Smooth muscle cell (in vitro differentiated cells): ENCODE measurements at regions not wholly inside any gene's neighbourhood (a gene's known extent, or its start where the extent isn't known, plus 50 kb on each side); places are given as distances from the start of the nearest gene placed in this dataset.

Experiments
- DNase-seq: peaks from one replicate; lab custom pipeline; 2025; ENCODE audit not compliant: unreplicated experiment; lab: John Stamatoyannopoulos, UW
- H2AFZ ChIP-seq: fragments of 200-600 bp; sonication (generic); 2 replicates; pipeline ENCODE4 v1.6.0; 2016; ENCODE audit warnings: antibody characterized with exemption, low read depth, mild to moderate bottlenecking
- H3F3A ChIP-seq: fragments of 200-600 bp; sonication (generic); 2 replicates; pipeline ENCODE4 v1.6.0; 2017; ENCODE audit warnings: antibody characterized with exemption, low read depth
- H3K27ac ChIP-seq: fragments of 200-600 bp; sonication (generic); 2 replicates; pipeline ENCODE4 v1.5.1; 2016; ENCODE audit warnings: low read depth, mild to moderate bottlenecking
- H3K27me3 ChIP-seq: fragments of 200-600 bp; sonication (generic); 2 replicates; pipeline ENCODE4 v1.6.1; 2016; ENCODE audit warnings: low read depth, mild to moderate bottlenecking
- H3K36me3 ChIP-seq: fragments of 200-600 bp; sonication (generic); 2 replicates; pipeline ENCODE4 v1.5.1; 2016; ENCODE audit warnings: low read depth
- H3K4me1 ChIP-seq: fragments of 200-600 bp; sonication (generic); 2 replicates; pipeline ENCODE4 v1.5.1; 2016; ENCODE audit warnings: low read depth
- H3K4me2 ChIP-seq: fragments of 200-600 bp; sonication (generic); 2 replicates; pipeline ENCODE4 v1.6.0; 2016; ENCODE audit warnings: mild to moderate bottlenecking
- H3K4me3 ChIP-seq: fragments of 200-600 bp; sonication (generic); 2 replicates; pipeline ENCODE4 v1.5.1; 2016; ENCODE audit warnings: mild to moderate bottlenecking
- H3K79me2 ChIP-seq: fragments of 200-600 bp; sonication (generic); 2 replicates; pipeline ENCODE4 v1.6.0; 2016; ENCODE audit warnings: low read depth, mild to moderate bottlenecking
- H3K9ac ChIP-seq: fragments of 200-600 bp; sonication (generic); 2 replicates; pipeline ENCODE4 v1.6.0; 2016; ENCODE audit warnings: low read depth
- H3K9me3 ChIP-seq: fragments of 200-600 bp; sonication (generic); replicated peaks from 2 replicates; pipeline ENCODE4 v1.5.1; 2016; ENCODE audit warnings: low read depth
- H4K20me1 ChIP-seq: fragments of 200-600 bp; sonication (generic); 2 replicates; pipeline ENCODE4 v1.6.0; 2016; ENCODE audit warnings: low read depth
- CTCF ChIP-seq: fragments of 200-600 bp; sonication (generic); IDR thresholded peaks from 2 replicates; pipeline ENCODE4 v1.5.1; 2017; ENCODE audit warnings: borderline replicate concordance, mild to moderate bottlenecking, antibody characterized with exemption; ENCODE audit not compliant: insufficient read depth, poor library complexity, severe bottlenecking
- WGBS: methylation state at CpG from one replicate; pipeline ENCODE4 v1.1.7; 2016; ENCODE audit warnings: low lambda C conversion rate; 5-methylcytosine and 5-hydroxymethylcytosine counted together

DNA sequence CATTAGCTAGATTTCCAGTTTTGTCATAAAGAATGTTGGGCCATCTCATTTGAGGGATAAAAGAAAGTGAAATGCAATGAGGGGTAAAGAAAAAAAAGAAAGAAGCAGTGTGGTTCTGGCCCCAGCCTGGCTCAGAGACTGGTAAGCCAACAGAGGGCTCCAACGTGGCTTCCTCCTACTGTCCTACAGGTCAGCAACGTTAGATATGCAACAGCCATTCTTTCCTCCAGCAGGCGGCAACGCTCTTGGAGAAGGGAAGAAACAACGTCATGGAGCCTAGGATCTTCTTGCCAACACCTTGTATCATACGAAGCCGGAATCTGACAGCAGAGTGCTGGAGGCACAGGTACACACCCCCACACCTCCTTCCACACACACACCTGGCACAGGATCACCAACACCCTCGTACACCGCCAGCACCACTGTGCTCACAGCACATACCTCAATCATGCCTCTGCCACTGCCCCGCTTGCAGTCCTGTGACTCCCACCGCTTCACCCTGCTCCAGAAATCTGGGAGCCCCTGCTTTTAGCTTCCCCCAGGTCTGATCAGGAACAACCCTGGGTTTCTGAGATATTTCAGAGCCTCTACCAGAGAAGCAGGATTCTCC lies 102.8 kb downstream of the RPAP3 start:
- TF ChIP-seq CTCF, result no peak
- no peak for DNase-seq
- Histone ChIP-seq H3K4me3 (no peak overlapping the region), H3K36me3 (no peaks in the 10 kb centered on the region), H3K4me2 (no peak overlapping the region), H4K20me1 (no peaks in the 10 kb centered on the region), H3K9me3 (no peaks in the 10 kb centered on the region), H3K27ac (no peak overlapping the region), H3K27me3 (no peaks in the 10 kb centered on the region), H2AFZ (no peak overlapping the region), H3K9ac (no peak overlapping the region), H3K4me1 (no peaks in the 10 kb centered on the region), H3F3A (no peaks in the 10 kb centered on the region), H3K79me2 (no peaks in the 10 kb centered on the region)
- 88% methylated on average over 11 of the region's 11 CpGs for WGBS

DNA sequence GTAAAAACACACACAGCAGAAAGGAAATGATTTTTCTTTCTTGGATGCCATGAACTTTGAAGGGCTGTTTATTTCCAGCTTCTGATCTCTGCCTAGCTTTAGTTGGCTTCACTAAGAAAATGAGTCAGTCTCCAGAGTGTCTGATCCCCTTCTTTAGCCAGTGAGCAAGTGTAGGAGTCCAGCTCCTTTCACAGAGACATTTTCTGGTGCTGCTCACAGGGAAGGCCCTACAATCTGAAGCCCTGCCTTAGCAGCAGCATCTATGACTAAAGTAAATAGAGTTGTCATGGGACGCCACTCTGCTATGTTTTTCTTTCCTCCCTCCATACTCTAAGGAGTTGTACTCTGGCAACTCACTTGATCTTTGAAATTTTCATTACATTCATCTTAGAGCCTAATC lies 103.5 kb downstream of the RPAP3 start:
- H3K79me2 ChIP-seq, result no peaks in the 10 kb centered on the region

GRCh38 chr12:47601071-47601470 lies 104.8 kb downstream of the RPAP3 start:
- Histone ChIP-seq H3K9ac (no peak overlapping the region), H3K9me3 (no peaks in the 10 kb centered on the region), H3K36me3 (no peaks in the 10 kb centered on the region), H3K27me3 (no peaks in the 10 kb centered on the region), H3K4me1 (no peaks in the 10 kb centered on the region), H3K79me2 (no peaks in the 10 kb centered on the region), H3K4me2 (no peak overlapping the region), H4K20me1 (no peaks in the 10 kb centered on the region), H3F3A (no peaks in the 10 kb centered on the region), H3K4me3 (no peak overlapping the region), H2AFZ (no peak overlapping the region), H3K27ac (no peak overlapping the region)
- DNase-seq, result no peak
- no peak for TF ChIP-seq CTCF

More for the DNA sequence above, 103.5 kb downstream of the RPAP3 start:
- Histone ChIP-seq H3K4me1 (no peaks in the 10 kb centered on the region), H3K4me3 (no peak overlapping the region), H3K9me3 (no peaks in the 10 kb centered on the region), H2AFZ (no peak overlapping the region), H3K27me3 (no peaks in the 10 kb centered on the region), H3K9ac (no peak overlapping the region), H3F3A (no peaks in the 10 kb centered on the region), H3K4me2 (no peak overlapping the region), H3K36me3 (no peaks in the 10 kb centered on the region), H3K27ac (no peak overlapping the region), H4K20me1 (no peaks in the 10 kb centered on the region)
- no peak for TF ChIP-seq CTCF
- 56% methylated on average over 1 of the region's 1 CpG for WGBS
- DNase-seq, result no peak

DNA sequence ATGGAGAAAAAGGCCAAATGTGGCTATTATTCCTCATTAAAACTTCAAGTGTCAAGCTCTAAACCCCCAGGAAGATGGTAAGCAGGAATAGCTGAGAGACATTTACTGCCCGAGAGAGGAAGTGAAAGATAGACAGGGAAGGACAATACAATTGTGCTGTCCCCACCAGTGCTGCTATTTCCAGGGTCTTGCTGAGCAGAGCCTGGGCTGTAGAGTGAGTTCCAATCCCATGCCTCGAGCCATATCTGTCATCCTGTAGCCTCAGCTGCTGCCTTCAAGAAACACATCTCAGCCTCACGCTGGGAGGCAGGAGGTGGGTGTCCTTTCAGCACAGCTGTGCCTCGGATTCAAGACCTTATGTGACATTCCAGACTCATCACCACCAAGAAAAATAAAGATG lies 114.0 kb downstream of the RPAP3 start:
- H3K9ac ChIP-seq, result no peak overlapping the region
- H3K27me3 ChIP-seq, result no peaks in the 10 kb centered on the region
- no peaks in the 10 kb centered on the region for H3K79me2 ChIP-seq
- 38% methylated on average over 4 of the region's 4 CpGs for WGBS
- no peak for TF ChIP-seq CTCF
- H3F3A ChIP-seq, result no peaks in the 10 kb centered on the region
- H4K20me1 ChIP-seq, result no peaks in the 10 kb centered on the region
- H3K4me2 ChIP-seq, result no peak overlapping the region
- H3K9me3 ChIP-seq, result no peaks in the 10 kb centered on the region
- no peak overlapping the region for H3K4me3 ChIP-seq
- DNase-seq, result no peak
- no peak overlapping the region for H2AFZ ChIP-seq
- H3K36me3 ChIP-seq, result no peaks in the 10 kb centered on the region
- H3K27ac ChIP-seq, result no peak overlapping the region
- peaks cover 5% of the 10 kb centered on the region for H3K4me1 ChIP-seq
